Smooth muscle cell (in vitro differentiated cells): ENCODE measurements at regions not wholly inside any gene's neighbourhood (a gene's known extent, or its start where the extent isn't known, plus 50 kb on each side); places are given as distances from the start of the nearest gene placed in this dataset.

ENCODE experiments used
- DNase-seq: peaks from one replicate; lab custom pipeline; 2025; ENCODE audit not compliant: unreplicated experiment; lab: John Stamatoyannopoulos, UW
- H2AFZ ChIP-seq: fragments of 200-600 bp; sonication (generic); 2 replicates; pipeline ENCODE4 v1.6.0; 2016; ENCODE audit warnings: antibody characterized with exemption, low read depth, mild to moderate bottlenecking
- H3F3A ChIP-seq: fragments of 200-600 bp; sonication (generic); 2 replicates; pipeline ENCODE4 v1.6.0; 2017; ENCODE audit warnings: antibody characterized with exemption, low read depth
- H3K27ac ChIP-seq: fragments of 200-600 bp; sonication (generic); 2 replicates; pipeline ENCODE4 v1.5.1; 2016; ENCODE audit warnings: low read depth, mild to moderate bottlenecking
- H3K27me3 ChIP-seq: fragments of 200-600 bp; sonication (generic); 2 replicates; pipeline ENCODE4 v1.6.1; 2016; ENCODE audit warnings: low read depth, mild to moderate bottlenecking
- H3K36me3 ChIP-seq: fragments of 200-600 bp; sonication (generic); 2 replicates; pipeline ENCODE4 v1.5.1; 2016; ENCODE audit warnings: low read depth
- H3K4me1 ChIP-seq: fragments of 200-600 bp; sonication (generic); 2 replicates; pipeline ENCODE4 v1.5.1; 2016; ENCODE audit warnings: low read depth
- H3K4me2 ChIP-seq: fragments of 200-600 bp; sonication (generic); 2 replicates; pipeline ENCODE4 v1.6.0; 2016; ENCODE audit warnings: mild to moderate bottlenecking
- H3K4me3 ChIP-seq: fragments of 200-600 bp; sonication (generic); 2 replicates; pipeline ENCODE4 v1.5.1; 2016; ENCODE audit warnings: mild to moderate bottlenecking
- H3K79me2 ChIP-seq: fragments of 200-600 bp; sonication (generic); 2 replicates; pipeline ENCODE4 v1.6.0; 2016; ENCODE audit warnings: low read depth, mild to moderate bottlenecking
- H3K9ac ChIP-seq: fragments of 200-600 bp; sonication (generic); 2 replicates; pipeline ENCODE4 v1.6.0; 2016; ENCODE audit warnings: low read depth
- H3K9me3 ChIP-seq: fragments of 200-600 bp; sonication (generic); replicated peaks from 2 replicates; pipeline ENCODE4 v1.5.1; 2016; ENCODE audit warnings: low read depth
- H4K20me1 ChIP-seq: fragments of 200-600 bp; sonication (generic); 2 replicates; pipeline ENCODE4 v1.6.0; 2016; ENCODE audit warnings: low read depth
- WGBS: methylation state at CpG from one replicate; pipeline ENCODE4 v1.1.7; 2016; ENCODE audit warnings: low lambda C conversion rate; 5-methylcytosine and 5-hydroxymethylcytosine counted together
- TF ChIP-seq, protein P1 (sequence below): fragments of 200-600 bp; sonication (generic); IDR thresholded peaks from 2 replicates; pipeline ENCODE4 v1.5.1; 2017; ENCODE audit warnings: borderline replicate concordance, mild to moderate bottlenecking, antibody characterized with exemption; ENCODE audit not compliant: insufficient read depth, poor library complexity, severe bottlenecking

DNA sequence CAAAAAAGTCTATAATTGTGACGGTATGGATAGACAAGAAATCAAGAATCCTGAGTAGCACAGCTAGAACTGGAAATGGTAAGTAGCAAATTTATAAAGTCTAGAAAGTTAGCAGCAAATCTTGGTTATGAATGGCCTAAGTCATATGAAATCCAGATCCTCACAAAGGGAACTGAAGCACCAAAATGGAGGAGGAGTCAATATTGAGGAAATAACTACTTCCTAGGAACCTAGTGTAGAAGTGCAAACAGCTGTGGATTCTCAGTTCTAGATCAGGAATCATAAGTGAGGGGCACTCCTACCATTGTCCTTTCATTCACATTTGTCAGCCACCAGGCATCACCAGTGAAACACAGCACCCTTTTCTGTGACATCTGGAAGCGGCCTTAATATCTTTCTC lies 202.2 kb upstream of the DCN start:
- no peaks in the 10 kb centered on the region for H3K36me3 ChIP-seq
- H3K4me2 ChIP-seq, result no peak overlapping the region
- 96% methylated on average over 2 of the region's 2 CpGs for WGBS
- no peak for DNase-seq
- peaks cover 28% of the 10 kb centered on the region for H3K4me1 ChIP-seq
- H3F3A ChIP-seq, result no peaks in the 10 kb centered on the region
- H4K20me1 ChIP-seq, result no peaks in the 10 kb centered on the region
- TF ChIP-seq, protein P1, sequence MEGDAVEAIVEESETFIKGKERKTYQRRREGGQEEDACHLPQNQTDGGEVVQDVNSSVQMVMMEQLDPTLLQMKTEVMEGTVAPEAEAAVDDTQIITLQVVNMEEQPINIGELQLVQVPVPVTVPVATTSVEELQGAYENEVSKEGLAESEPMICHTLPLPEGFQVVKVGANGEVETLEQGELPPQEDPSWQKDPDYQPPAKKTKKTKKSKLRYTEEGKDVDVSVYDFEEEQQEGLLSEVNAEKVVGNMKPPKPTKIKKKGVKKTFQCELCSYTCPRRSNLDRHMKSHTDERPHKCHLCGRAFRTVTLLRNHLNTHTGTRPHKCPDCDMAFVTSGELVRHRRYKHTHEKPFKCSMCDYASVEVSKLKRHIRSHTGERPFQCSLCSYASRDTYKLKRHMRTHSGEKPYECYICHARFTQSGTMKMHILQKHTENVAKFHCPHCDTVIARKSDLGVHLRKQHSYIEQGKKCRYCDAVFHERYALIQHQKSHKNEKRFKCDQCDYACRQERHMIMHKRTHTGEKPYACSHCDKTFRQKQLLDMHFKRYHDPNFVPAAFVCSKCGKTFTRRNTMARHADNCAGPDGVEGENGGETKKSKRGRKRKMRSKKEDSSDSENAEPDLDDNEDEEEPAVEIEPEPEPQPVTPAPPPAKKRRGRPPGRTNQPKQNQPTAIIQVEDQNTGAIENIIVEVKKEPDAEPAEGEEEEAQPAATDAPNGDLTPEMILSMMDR, result no peak
- no peak overlapping the region for H3K27ac ChIP-seq
- no peaks in the 10 kb centered on the region for H3K79me2 ChIP-seq
- no peak overlapping the region for H3K9ac ChIP-seq
- H3K4me3 ChIP-seq, result no peak overlapping the region
- H3K27me3 ChIP-seq, result no peaks in the 10 kb centered on the region
- H3K9me3 ChIP-seq, result no peaks in the 10 kb centered on the region
- no peak overlapping the region for H2AFZ ChIP-seq

GRCh38 chr12:91384366-91384765 lies 201.7 kb upstream of the DCN start:
- no peaks in the 10 kb centered on the region for H4K20me1 ChIP-seq
- TF ChIP-seq, protein P1, result no peak
- H3K27me3 ChIP-seq, result no peaks in the 10 kb centered on the region
- peaks cover 28% of the 10 kb centered on the region for H3K4me1 ChIP-seq
- no peak overlapping the region for H3K27ac ChIP-seq
- DNase-seq, result no peak
- H3K79me2 ChIP-seq, result no peaks in the 10 kb centered on the region
- WGBS, result 95% methylated on average over 1 of the region's 1 CpG
- no peak overlapping the region for H3K9ac ChIP-seq
- no peaks in the 10 kb centered on the region for H3K36me3 ChIP-seq
- no peak overlapping the region for H3K4me2 ChIP-seq
- H3K4me3 ChIP-seq, result no peak overlapping the region
- H3F3A ChIP-seq, result no peaks in the 10 kb centered on the region
- no peak overlapping the region for H2AFZ ChIP-seq
- no peaks in the 10 kb centered on the region for H3K9me3 ChIP-seq

DNA sequence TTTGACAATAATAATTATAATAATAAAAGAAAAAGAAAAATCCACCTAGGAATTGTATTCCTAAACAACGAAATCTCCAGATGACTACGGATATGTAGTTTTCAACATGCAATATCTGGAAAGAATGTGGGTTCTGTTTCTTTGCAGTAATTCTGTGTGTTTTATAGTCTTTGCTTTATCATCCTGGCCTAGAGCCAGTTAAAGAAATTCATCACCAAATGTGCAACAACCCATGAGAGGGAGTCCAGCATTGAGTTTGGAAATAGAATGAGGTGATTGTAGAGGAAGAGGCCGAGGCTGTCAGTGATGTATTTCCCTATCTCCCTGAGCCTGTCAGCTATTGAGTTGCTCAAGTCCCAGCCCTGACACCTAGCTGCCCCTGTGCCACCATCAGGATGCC lies 200.5 kb upstream of the DCN start:
- TF ChIP-seq, protein P1, result no peak
- no peak for DNase-seq
- Histone ChIP-seq H3K27me3 (no peaks in the 10 kb centered on the region), H3F3A (no peaks in the 10 kb centered on the region), H4K20me1 (no peaks in the 10 kb centered on the region), H3K9me3 (no peaks in the 10 kb centered on the region), H3K9ac (no peak overlapping the region), H3K79me2 (no peaks in the 10 kb centered on the region), H3K27ac (no peak overlapping the region), H3K4me2 (no peak overlapping the region), H3K36me3 (no peaks in the 10 kb centered on the region), H3K4me1 (peaks cover 16% of the 10 kb centered on the region), H3K4me3 (no peak overlapping the region), H2AFZ (no peak overlapping the region)
- WGBS, result 30% methylated on average over 3 of the region's 3 CpGs

DNA sequence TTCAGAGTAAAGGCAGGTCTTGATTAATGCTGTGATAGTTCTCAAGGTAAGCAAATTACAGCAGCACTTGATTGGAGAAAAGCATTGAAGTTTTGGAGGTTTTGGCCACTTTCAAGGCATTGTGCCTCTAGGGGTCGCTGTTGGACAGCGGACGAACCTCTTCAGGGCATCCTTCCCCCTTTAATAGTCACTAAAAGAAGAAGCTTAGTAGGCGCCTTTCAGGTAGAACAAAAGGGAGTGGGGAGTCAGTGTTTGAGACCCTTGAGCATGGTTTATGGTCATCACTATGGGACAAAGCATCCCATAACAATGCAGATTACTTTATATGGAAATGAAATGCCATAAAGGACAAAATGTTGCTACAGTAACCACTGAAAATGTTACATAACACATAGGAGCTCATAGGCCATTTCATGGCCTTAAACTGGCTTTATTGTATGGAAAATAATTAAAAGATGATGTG lies 199.5 kb upstream of the DCN start:
- WGBS, result 9% methylated on average over 4 of the region's 4 CpGs
- H3K9ac ChIP-seq, result peak overlapping the region; percentile 75

More for the DNA sequence above, 199.5 kb upstream of the DCN start:
- no peaks in the 10 kb centered on the region for H3K36me3 ChIP-seq
- TF ChIP-seq, protein P1, result peak; percentile 95
- H3K27me3 ChIP-seq, result no peaks in the 10 kb centered on the region
- H3F3A ChIP-seq, result no peaks in the 10 kb centered on the region
- H3K4me3 ChIP-seq, result peak overlapping the region; percentile 66
- peak overlapping the region; percentile 91 for H3K4me2 ChIP-seq
- peak; percentile 36 for DNase-seq
- H3K27ac ChIP-seq, result peak overlapping the region; percentile 80
- no peaks in the 10 kb centered on the region for H3K9me3 ChIP-seq
- peak overlapping the region; percentile 88 for H2AFZ ChIP-seq
- H4K20me1 ChIP-seq, result no peaks in the 10 kb centered on the region
- H3K79me2 ChIP-seq, result no peaks in the 10 kb centered on the region
- H3K4me1 ChIP-seq, result peaks cover 25% of the 10 kb centered on the region
